PC-9 (cell line): ENCODE measurements at regions not wholly inside any gene's neighbourhood (a gene's known extent, or its start where the extent isn't known, plus 50 kb on each side); places are given as distances from the start of the nearest gene placed in this dataset.
A peak's percentile ranks its signal among the peaks of the same experiment; 100 is the strongest.

Source experiments
- BruUV-seq: library from RNA; stranded (reverse); fragments of 400-500 nt; replicated peaks from 2 replicates; lab custom pipeline; 2021; lab: Mats Ljungman, UMichigan
- CTCF ChIA-PET: fragments of 300-600 bp; sonication (Branson Sonifier 250); formaldehyde crosslinking; loops from one replicate; lab custom pipeline; 2022; ENCODE audit warnings: antibody characterized with exemption; lab: Charles Lee
- POLR2A ChIA-PET: fragments of 300-600 bp; sonication (Branson Sonifier 250); formaldehyde crosslinking; loops from one replicate; lab custom pipeline; 2022; ENCODE audit warnings: antibody characterized with exemption; ENCODE audit not compliant: unreplicated experiment; lab: Charles Lee
- DNase-seq, 2 experiments: peaks; one replicate each; pipeline versions ENCODE4 v3.0.0 to v3.0.0-alpha.2; 2015 to 2022; ENCODE audit warnings: mixed read lengths in 1 of 2
- H2AFZ ChIP-seq: fragments of 200-600 bp; sonication (generic); 2 replicates; pipeline ENCODE4 v1.8.1; 2017; ENCODE audit warnings: antibody characterized with exemption
- H3F3A ChIP-seq: fragments of 200-600 bp; sonication (generic); 2 replicates; pipeline ENCODE4 v1.8.1; 2017; ENCODE audit warnings: antibody characterized with exemption, mild to moderate bottlenecking, low read depth; ENCODE audit not compliant: insufficient read depth
- H3K27ac ChIP-seq: fragments of 200-600 bp; sonication (generic); 2 replicates; pipeline ENCODE4 v1.6.1; 2016; ENCODE audit warnings: mixed run types
- H3K27me3 ChIP-seq: fragments of 200-600 bp; sonication (generic); 2 replicates; pipeline ENCODE4 v1.6.1; 2016; ENCODE audit warnings: low read depth, mixed run types; ENCODE audit not compliant: insufficient read depth
- H3K36me3 ChIP-seq: fragments of 200-600 bp; sonication (generic); 2 replicates; pipeline ENCODE4 v1.6.1; 2016; ENCODE audit warnings: low read depth, mixed run types
- H3K4me1 ChIP-seq: fragments of 200-600 bp; sonication (generic); replicated peaks from 2 replicates; pipeline ENCODE4 v1.6.1; 2016; ENCODE audit warnings: mixed run types; ENCODE audit not compliant: insufficient read depth
- H3K4me2 ChIP-seq: fragments of 200-600 bp; sonication (generic); 2 replicates; pipeline ENCODE4 v1.6.1; 2017; ENCODE audit warnings: mixed run types
- H3K4me3 ChIP-seq: fragments of 200-600 bp; sonication (generic); 2 replicates; pipeline ENCODE4 v1.6.1; 2016; ENCODE audit warnings: mixed run types
- H3K79me2 ChIP-seq: fragments of 200-600 bp; sonication (generic); 2 replicates; pipeline ENCODE4 v1.6.1; 2017; ENCODE audit warnings: low read depth, mixed run types
- H3K9me2 ChIP-seq: fragments of 200-600 bp; sonication (generic); 2 replicates; pipeline ENCODE4 v1.8.1; 2017; ENCODE audit warnings: mild to moderate bottlenecking; ENCODE audit not compliant: insufficient read depth
- H3K9me3 ChIP-seq: fragments of 200-600 bp; sonication (generic); 2 replicates; pipeline ENCODE4 v1.8.1; 2016; ENCODE audit warnings: low read depth; ENCODE audit not compliant: insufficient read depth
- H4K20me1 ChIP-seq: fragments of 200-600 bp; sonication (generic); 2 replicates; pipeline ENCODE4 v1.8.1; 2017; ENCODE audit not compliant: insufficient read depth
- CTCF ChIP-seq: fragments of 200-600 bp; sonication (generic); conservative IDR thresholded peaks from 2 replicates; pipeline ENCODE4 v1.6.1; 2017; ENCODE audit warnings: mixed run types, antibody characterized with exemption, mild to moderate bottlenecking, moderate library complexity
- EZH2 ChIP-seq: fragments of 200-600 bp; sonication (generic); IDR thresholded peaks from 2 replicates; pipeline ENCODE4 v1.8.0; 2017; ENCODE audit warnings: antibody characterized with exemption, low read depth
- intact Hi-C: fragments of 100-400 bp; cut with micrococcal nuclease; formaldehyde crosslinking; loops from one replicate; pipeline ENCODE4 v1.10.0; 2022; ENCODE audit not compliant: unreplicated experiment

GRCh38 chr16:48084826-48085225, 71.0 kb downstream of the ABCC12 start:
- TF ChIP-seq CTCF, result no peak
- TF ChIP-seq EZH2, result no peak
- Histone ChIP-seq H3K9me2 (no peaks in the 10 kb centered on the region), H3K4me2 (no peak overlapping the region), H3K4me1 (peaks cover 9% of the 10 kb centered on the region; the same call in 1 of the 2 replicates), H3F3A (no peaks in the 10 kb centered on the region), H3K9me3 (no peaks in the 10 kb centered on the region), H3K79me2 (no peaks in the 10 kb centered on the region), H3K27ac (no peak overlapping the region), H3K27me3 (no peaks in the 10 kb centered on the region), H3K36me3 (no peaks in the 10 kb centered on the region), H3K4me3 (no peak overlapping the region), H2AFZ (no peak overlapping the region), H4K20me1 (no peaks in the 10 kb centered on the region)
- ChIA-PET POLR2A (no interaction called here), CTCF (no interaction called here)
- no peak for DNase-seq
- intact Hi-C loops, result no loop called here
- BruUV-seq, result no TSS peak

- Histone ChIP-seq H3K9me2 (no peaks in the 10 kb centered on the region), H3K4me3 (no peak overlapping the region), H3K4me1 (peaks cover 9% of the 10 kb centered on the region; the same call in 1 of the 2 replicates), H4K20me1 (no peaks in the 10 kb centered on the region), H3K27ac (no peak overlapping the region), H3K36me3 (no peaks in the 10 kb centered on the region), H3K27me3 (no peaks in the 10 kb centered on the region), H3K9me3 (no peaks in the 10 kb centered on the region), H2AFZ (no peak overlapping the region), H3F3A (no peaks in the 10 kb centered on the region), H3K4me2 (no peak overlapping the region), H3K79me2 (no peaks in the 10 kb centered on the region)
- CTCF ChIA-PET, result no interaction called here
- BruUV-seq, result no TSS peak
- intact Hi-C loops, result no loop called here
- POLR2A ChIA-PET, result no interaction called here
- no peak for DNase-seq
- TF ChIP-seq EZH2 (no peak), CTCF (no peak)
Observed at GRCh38 chr16:48082516-48082915, 73.3 kb downstream of the ABCC12 start.

GRCh38 chr16:48081656-48082055, 74.1 kb downstream of the ABCC12 start:
- Histone ChIP-seq H3K27me3 (no peaks in the 10 kb centered on the region), H3K27ac (no peak overlapping the region), H3K79me2 (no peaks in the 10 kb centered on the region), H3K4me2 (no peak overlapping the region), H3K4me3 (no peak overlapping the region), H3K9me2 (no peaks in the 10 kb centered on the region), H2AFZ (no peak overlapping the region), H3K36me3 (no peaks in the 10 kb centered on the region), H4K20me1 (no peaks in the 10 kb centered on the region), H3K4me1 (peaks cover 16% of the 10 kb centered on the region; the same call in 1 of the 2 replicates), H3F3A (peaks cover 7% of the 10 kb centered on the region; the same call in 1 of the 2 replicates), H3K9me3 (no peaks in the 10 kb centered on the region)
- BruUV-seq, result no TSS peak
- intact Hi-C loops, result no loop called here
- ChIA-PET POLR2A (no interaction called here), CTCF (interaction anchor here (0.6 kb wide), 1 partner anchor 349 kb away, joined by 3 read pairs; no protein-coding TSS in a partner anchor)
- TF ChIP-seq EZH2, result no peak
- TF ChIP-seq CTCF, result no peak
- peak; percentile 2 to 70 for DNase-seq
